ENCODE measurements at regions not wholly inside any gene's neighbourhood (a gene's known extent, or its start where the extent isn't known, plus 50 kb on each side); places are given as distances from the start of the nearest gene placed in this dataset.

GRCh38 chr1:30260318-30260717 lies 463.1 kb downstream of the MATN1 start:
- Histone ChIP-seq H3K4me1 (ENCODE audit: low read depth, poor library complexity, severe bottlenecking) (no peaks in the 10 kb centered on the region), H3K27ac (no peak overlapping the region), H3K9ac (no peak overlapping the region), H3K79me2 (ENCODE audit: insufficient read depth, low read depth) (no peaks in the 10 kb centered on the region), H3K4me2 (no peak overlapping the region), H2AFZ (ENCODE audit: low read depth) (no peak overlapping the region), H4K20me1 (ENCODE audit: insufficient read depth) (no peaks in the 10 kb centered on the region), H3K27me3 (ENCODE audit: insufficient read depth, low read depth) (peaks cover 2% of the 10 kb centered on the region; the same call in 1 of the 2 replicates), H3K36me3 (ENCODE audit: insufficient read depth) (no peaks in the 10 kb centered on the region), H3K4me3 (IDR thresholded peaks at IDR 0.05; ENCODE audit: insufficient read depth, low read depth, low read length) (no peak overlapping the region)
- no peak for TF ChIP-seq CTCF (conservative IDR thresholded peaks at IDR 0.05; ENCODE audit: low read depth, low read length)

GRCh38 chr1:30259631-30260030 lies 463.8 kb downstream of the MATN1 start:
- H4K20me1 ChIP-seq (ENCODE audit: insufficient read depth), result no peaks in the 10 kb centered on the region

GRCh38 chr1:30258876-30259275 lies 464.5 kb downstream of the MATN1 start:
- H2AFZ ChIP-seq (ENCODE audit: low read depth), result no peak overlapping the region
- peaks cover 2% of the 10 kb centered on the region; the same call in 1 of the 2 replicates for H3K27me3 ChIP-seq (ENCODE audit: insufficient read depth, low read depth)
- no peak overlapping the region for H3K27ac ChIP-seq
- no peaks in the 10 kb centered on the region for H4K20me1 ChIP-seq (ENCODE audit: insufficient read depth)
- no peaks in the 10 kb centered on the region for H3K79me2 ChIP-seq (ENCODE audit: insufficient read depth, low read depth)
- H3K4me3 ChIP-seq (IDR thresholded peaks at IDR 0.05; ENCODE audit: insufficient read depth, low read depth, low read length), result no peak overlapping the region
- no peaks in the 10 kb centered on the region for H3K36me3 ChIP-seq (ENCODE audit: insufficient read depth)
- H3K9ac ChIP-seq, result no peak overlapping the region
- no peak overlapping the region for H3K4me2 ChIP-seq
- no peak for TF ChIP-seq CTCF (conservative IDR thresholded peaks at IDR 0.05; ENCODE audit: low read depth, low read length)
- no peaks in the 10 kb centered on the region for H3K4me1 ChIP-seq (ENCODE audit: low read depth, poor library complexity, severe bottlenecking)

More at GRCh38 chr1:30259631-30260030, 463.8 kb downstream of the MATN1 start:
- no peaks in the 10 kb centered on the region for H3K79me2 ChIP-seq (ENCODE audit: insufficient read depth, low read depth)
- H3K4me2 ChIP-seq, result no peak overlapping the region
- no peaks in the 10 kb centered on the region for H3K36me3 ChIP-seq (ENCODE audit: insufficient read depth)
- H3K27me3 ChIP-seq (ENCODE audit: insufficient read depth, low read depth), result peaks cover 2% of the 10 kb centered on the region; the same call in 1 of the 2 replicates
- H3K4me3 ChIP-seq (IDR thresholded peaks at IDR 0.05; ENCODE audit: insufficient read depth, low read depth, low read length), result no peak overlapping the region
- no peak overlapping the region for H2AFZ ChIP-seq (ENCODE audit: low read depth)
- TF ChIP-seq CTCF (conservative IDR thresholded peaks at IDR 0.05; ENCODE audit: low read depth, low read length), result no peak
- H3K9ac ChIP-seq, result no peak overlapping the region
- H3K27ac ChIP-seq, result no peak overlapping the region
- H3K4me1 ChIP-seq (ENCODE audit: low read depth, poor library complexity, severe bottlenecking), result no peaks in the 10 kb centered on the region

- H3K36me3 ChIP-seq (ENCODE audit: insufficient read depth), result no peaks in the 10 kb centered on the region
- H3K4me1 ChIP-seq (ENCODE audit: low read depth, poor library complexity, severe bottlenecking), result no peaks in the 10 kb centered on the region
- H3K4me3 ChIP-seq (IDR thresholded peaks at IDR 0.05; ENCODE audit: insufficient read depth, low read depth, low read length), result no peak overlapping the region
- no peaks in the 10 kb centered on the region for H4K20me1 ChIP-seq (ENCODE audit: insufficient read depth)
- no peak overlapping the region for H3K4me2 ChIP-seq
- no peaks in the 10 kb centered on the region for H3K79me2 ChIP-seq (ENCODE audit: insufficient read depth, low read depth)
- H2AFZ ChIP-seq (ENCODE audit: low read depth), result no peak overlapping the region
- no peak overlapping the region for H3K27ac ChIP-seq
- TF ChIP-seq CTCF (conservative IDR thresholded peaks at IDR 0.05; ENCODE audit: low read depth, low read length), result no peak
- H3K27me3 ChIP-seq (ENCODE audit: insufficient read depth, low read depth), result peaks cover 2% of the 10 kb centered on the region; the same call in 1 of the 2 replicates
- no peak overlapping the region for H3K9ac ChIP-seq
These were observed 464.9 kb downstream of the MATN1 start for GRCh38 chr1:30258471-30258870.

All from KMS-11 (cell line).